Small intestine (tissue), 7 donors: ENCODE measurements at regions not wholly inside any gene's neighbourhood (a gene's known extent, or its start where the extent isn't known, plus 50 kb on each side); places are given as distances from the start of the nearest gene placed in this dataset.

Source experiments
- DNase-seq, 2 donors: peaks; one replicate each; pipeline versions ENCODE4 v3.0.0 to v3.0.0-alpha.2; 2013
- FAIRE-seq: peaks from 2 replicates; lab custom pipeline; 2012; peaks lifted over from hg19 to GRCh38; lab: Jason Lieb, UNC
- H3K27ac ChIP-seq, 3 donors: one replicate each; pipeline ENCODE4 v1.5.1; 2013; ENCODE audit warnings: low read length in 2 of 3, mild to moderate bottlenecking in 2 of 3, control low read depth in 1 of 3, inconsistent platforms in 1 of 3, low read depth in 1 of 3, moderate library complexity in 1 of 3
- H3K27me3 ChIP-seq, 3 donors: one replicate each; pipeline ENCODE4 v1.6.1; 2013; ENCODE audit warnings: low read length in 3 of 3, inconsistent platforms in 1 of 3; ENCODE audit not compliant: control insufficient read depth in 3 of 3, insufficient read depth in 3 of 3
- H3K36me3 ChIP-seq, 3 donors: one replicate each; pipeline ENCODE4 v1.6.1; 2013; ENCODE audit warnings: low read length in 3 of 3, inconsistent platforms in 1 of 3, low read depth in 1 of 3, mild to moderate bottlenecking in 1 of 3, moderate library complexity in 1 of 3; ENCODE audit not compliant: control insufficient read depth in 3 of 3, insufficient read depth in 2 of 3
- H3K4me1 ChIP-seq, 3 donors: one replicate each; pipeline ENCODE4 v1.6.1; 2013; ENCODE audit warnings: low read length in 2 of 3, inconsistent platforms in 1 of 3, low read depth in 1 of 3, mild to moderate bottlenecking in 1 of 3, moderate library complexity in 1 of 3; ENCODE audit not compliant: control insufficient read depth in 3 of 3, insufficient read depth in 2 of 3
- H3K4me3 ChIP-seq, 3 donors: one replicate each; pipeline ENCODE4 v1.5.1; 2013; ENCODE audit warnings: low read length in 3 of 3, control low read depth in 1 of 3, inconsistent platforms in 1 of 3, low read depth in 1 of 3, mild to moderate bottlenecking in 1 of 3, moderate library complexity in 1 of 3
- H3K9me3 ChIP-seq, 2 donors: one replicate each; pipeline ENCODE4 v1.6.1; 2013; ENCODE audit warnings: low read depth in 1 of 2, low read length in 1 of 2; ENCODE audit not compliant: control insufficient read depth in 2 of 2, insufficient read depth in 1 of 2
- WGBS, 3 donors: extraction: QIAGEN DNeasy Blood & Tissue Kit; methylation state at CpG; one replicate each; pipeline ENCODE4 v1.1.7; 2013; 5-methylcytosine and 5-hydroxymethylcytosine counted together
- donor health status: healthy with polysubstance abuse.
- donor health status: control.
- donor health status: control.
- donor health status: Bipolar disorder and iron deficiency.
- donor health status: healthy.

GRCh38 chr17:33375103-33375502, 82.0 kb upstream of the ASIC2 start:
- Histone ChIP-seq H3K9me3 (peaks cover 0 to 4% of the 10 kb centered on the region in 2 donors), H3K27ac (peak overlapping the region in 1 of 3 donors; percentile 70), H3K36me3 (no peaks in the 10 kb centered on the region), H3K27me3 (no peaks in the 10 kb centered on the region), H3K4me1 (peaks cover 0 to 33% (median 0%) of the 10 kb centered on the region in 3 donors), H3K4me3 (no peak overlapping the region)
- no peak for FAIRE-seq
- peak in 1 of 2 donors; percentile 65 for DNase-seq
- WGBS, 3 donors: 61 to 70% (median 63%) methylated on average over 5 of the region's 5 CpGs

GRCh38 chr17:33375783-33376182, 82.7 kb upstream of the ASIC2 start:
- Histone ChIP-seq H3K27me3 (no peaks in the 10 kb centered on the region), H3K4me3 (no peak overlapping the region), H3K9me3 (peaks cover 0 to 4% of the 10 kb centered on the region in 2 donors), H3K27ac (peak overlapping the region in 1 of 3 donors; percentile 70), H3K4me1 (peaks cover 0 to 33% (median 0%) of the 10 kb centered on the region in 3 donors), H3K36me3 (no peaks in the 10 kb centered on the region)
- FAIRE-seq: no peak
- no peak for DNase-seq
- 57 to 71% (median 59%) methylated on average over 4 of the region's 4 CpGs for WGBS, 3 donors

GRCh38 chr17:33377837-33378595, 84.9 kb upstream of the ASIC2 start:
- WGBS, 3 donors: 64 to 72% (median 67%) methylated on average over 3 of the region's 3 CpGs
- peaks cover 0 to 4% of the 10 kb centered on the region in 2 donors for H3K9me3 ChIP-seq
- no peaks in the 10 kb centered on the region for H3K27me3 ChIP-seq
- no peaks in the 10 kb centered on the region for H3K36me3 ChIP-seq
- no peak for DNase-seq
- peaks cover 0 to 19% (median 0%) of the 10 kb centered on the region in 3 donors for H3K4me1 ChIP-seq
- H3K27ac ChIP-seq: no peak overlapping the region
- no peak for FAIRE-seq
- no peak overlapping the region for H3K4me3 ChIP-seq

GRCh38 chr17:33381201-33381600, 88.1 kb upstream of the ASIC2 start:
- WGBS, 3 donors: 45 to 70% (median 60%) methylated on average over 6 of the region's 6 CpGs
- Histone ChIP-seq H3K36me3 (no peaks in the 10 kb centered on the region), H3K27me3 (no peaks in the 10 kb centered on the region), H3K9me3 (no peaks in the 10 kb centered on the region), H3K4me3 (no peak overlapping the region), H3K4me1 (peaks cover 0 to 12% (median 0%) of the 10 kb centered on the region in 3 donors), H3K27ac (no peak overlapping the region)
- FAIRE-seq (no peak), DNase-seq (no peak)

GRCh38 chr17:33383488-33384023, 90.5 kb upstream of the ASIC2 start:
- no peak overlapping the region for H3K27ac ChIP-seq
- 55 to 73% (median 59%) methylated on average over 3 of the region's 3 CpGs for WGBS, 3 donors
- no peak for DNase-seq

GRCh38 chr17:33385133-33385532, 92.0 kb upstream of the ASIC2 start:
- DNase-seq: peak in 1 of 2 donors; percentile 40
- FAIRE-seq: no peak
- H3K27me3 ChIP-seq: no peaks in the 10 kb centered on the region
- no peaks in the 10 kb centered on the region for H3K9me3 ChIP-seq
- 33 to 35% (median 34%) methylated on average over 4 of the region's 4 CpGs for WGBS, 3 donors
- no peak overlapping the region for H3K4me3 ChIP-seq
- H3K36me3 ChIP-seq: no peaks in the 10 kb centered on the region
- H3K4me1 ChIP-seq: peaks cover 0 to 12% (median 0%) of the 10 kb centered on the region in 3 donors
- no peak overlapping the region for H3K27ac ChIP-seq

More at GRCh38 chr17:33383488-33384023, 90.5 kb upstream of the ASIC2 start:
- FAIRE-seq: no peak
- H3K9me3 ChIP-seq: no peaks in the 10 kb centered on the region
- no peak overlapping the region for H3K4me3 ChIP-seq
- H3K27me3 ChIP-seq: no peaks in the 10 kb centered on the region
- H3K4me1 ChIP-seq: peaks cover 0 to 12% (median 0%) of the 10 kb centered on the region in 3 donors
- no peaks in the 10 kb centered on the region for H3K36me3 ChIP-seq

- Histone ChIP-seq H3K36me3 (no peaks in the 10 kb centered on the region), H3K4me1 (peaks cover 0 to 12% (median 0%) of the 10 kb centered on the region in 3 donors), H3K9me3 (no peaks in the 10 kb centered on the region), H3K27ac (no peak overlapping the region), H3K27me3 (no peaks in the 10 kb centered on the region), H3K4me3 (no peak overlapping the region)
- WGBS, 3 donors: 12 to 55% (median 22%) methylated on average over 3 of the region's 3 CpGs
- no peak for FAIRE-seq
- no peak for DNase-seq
Observed at GRCh38 chr17:33385713-33386112, 92.6 kb upstream of the ASIC2 start.

- WGBS, 3 donors: 68 to 85% (median 81%) methylated on average over 7 of the region's 7 CpGs
- DNase-seq (no peak), FAIRE-seq (no peak)
- H3K9me3 ChIP-seq: no peaks in the 10 kb centered on the region
- peaks cover 0 to 12% (median 0%) of the 10 kb centered on the region in 3 donors for H3K4me1 ChIP-seq
- no peaks in the 10 kb centered on the region for H3K36me3 ChIP-seq
- no peaks in the 10 kb centered on the region for H3K27me3 ChIP-seq
- H3K27ac ChIP-seq: no peak overlapping the region
- no peak overlapping the region for H3K4me3 ChIP-seq
Observed at GRCh38 chr17:33387406-33387805, 94.3 kb upstream of the ASIC2 start.
